LNCAP (cell line): ENCODE measurements at regions not wholly inside any gene's neighbourhood (a gene's known extent, or its start where the extent isn't known, plus 50 kb on each side); places are given as distances from the start of the nearest gene placed in this dataset.

Experiments
- CTCF ChIP-seq: fragments of 450-650 bp; IDR thresholded peaks from 2 replicates; pipeline ENCODE4 v1.5.1; 2017; ENCODE audit warnings: mild to moderate bottlenecking

- no peak for TF ChIP-seq CTCF
These were observed 199.3 kb upstream of the PPFIA2 start for GRCh38 chr12:81958406-81958805.

GRCh38 chr12:81957631-81958030, 198.5 kb upstream of the PPFIA2 start:
- no peak for TF ChIP-seq CTCF

GRCh38 chr12:81956468-81956860, 197.3 kb upstream of the PPFIA2 start:
- TF ChIP-seq CTCF = no peak

GRCh38 chr12:81953541-81953940, 194.4 kb upstream of the PPFIA2 start:
- no peak for TF ChIP-seq CTCF

- TF ChIP-seq CTCF = no peak
These were observed 191.7 kb upstream of the PPFIA2 start for GRCh38 chr12:81950871-81951270.

- TF ChIP-seq CTCF = no peak
These were observed 190.7 kb upstream of the PPFIA2 start for GRCh38 chr12:81949841-81950308.

- no peak for TF ChIP-seq CTCF
These were observed 190.3 kb upstream of the PPFIA2 start for GRCh38 chr12:81949416-81949815.

GRCh38 chr12:81944886-81945285, 185.7 kb upstream of the PPFIA2 start:
- TF ChIP-seq CTCF = no peak
